ENCODE measurements at regions not wholly inside any gene's neighbourhood (a gene's known extent, or its start where the extent isn't known, plus 50 kb on each side); places are given as distances from the start of the nearest gene placed in this dataset.

- no peak overlapping the region for H3K27ac ChIP-seq (ENCODE audit: low read depth, low read length, poor library complexity, severe bottlenecking)
- no peaks in the 10 kb centered on the region for H3K27me3 ChIP-seq (replicated peaks; ENCODE audit: insufficient read depth, low read depth, low read length, poor library complexity)
- BruUV-seq (replicated peaks) = no TSS peak
- no peaks in the 10 kb centered on the region for H3K4me1 ChIP-seq (ENCODE audit: insufficient read depth, low read length, poor library complexity, severe bottlenecking)
- no peaks in the 10 kb centered on the region for H3K36me3 ChIP-seq (ENCODE audit: insufficient read depth, low read length, poor library complexity, severe bottlenecking)
- no peaks in the 10 kb centered on the region for H3K9me3 ChIP-seq (ENCODE audit: low read depth, low read length, poor library complexity, severe bottlenecking)
- DNase-seq (ENCODE audit: low spot score) = no peak
- CTCF ChIA-PET = interaction anchor here (0.5 kb wide), 1 partner anchor 69 kb away, joined by 6 read pairs; no protein-coding TSS in a partner anchor
- POLR2A ChIA-PET (ENCODE audit: low non-redundant PET) = no interaction called here
- intact Hi-C loops (cut with micrococcal nuclease; ENCODE audit: unreplicated experiment) = no loop called here
- H3K4me3 ChIP-seq (ENCODE audit: low read depth, low read length, poor library complexity, severe bottlenecking) = no peak overlapping the region
- no peak for TF ChIP-seq CTCF (conservative IDR thresholded peaks at IDR 0.05; ENCODE audit: low read depth, low read length)
- no peak for TF ChIP-seq EZH2 (IDR thresholded peaks at IDR 0.05; ENCODE audit: borderline replicate concordance, low read depth, low read length, poor library complexity, severe bottlenecking)
Observed at GRCh38 chr5:74393943-74394342, 246.6 kb downstream of the ENC1 start.

- Histone ChIP-seq H3K36me3 (ENCODE audit: insufficient read depth, low read length, poor library complexity, severe bottlenecking) (no peaks in the 10 kb centered on the region), H3K4me3 (ENCODE audit: low read depth, low read length, poor library complexity, severe bottlenecking) (no peak overlapping the region), H3K4me1 (ENCODE audit: insufficient read depth, low read length, poor library complexity, severe bottlenecking) (no peaks in the 10 kb centered on the region), H3K27ac (ENCODE audit: low read depth, low read length, poor library complexity, severe bottlenecking) (no peak overlapping the region), H3K9me3 (ENCODE audit: low read depth, low read length, poor library complexity, severe bottlenecking) (no peaks in the 10 kb centered on the region), H3K27me3 (replicated peaks; ENCODE audit: insufficient read depth, low read depth, low read length, poor library complexity) (no peaks in the 10 kb centered on the region)
- POLR2A ChIA-PET (ENCODE audit: low non-redundant PET) = no interaction called here
- TF ChIP-seq CTCF (conservative IDR thresholded peaks at IDR 0.05; ENCODE audit: low read depth, low read length) (no peak), EZH2 (IDR thresholded peaks at IDR 0.05; ENCODE audit: borderline replicate concordance, low read depth, low read length, poor library complexity, severe bottlenecking) (no peak)
- no peak for DNase-seq (ENCODE audit: low spot score)
- intact Hi-C loops (cut with micrococcal nuclease; ENCODE audit: unreplicated experiment) = no loop called here
- no TSS peak for BruUV-seq (replicated peaks)
- CTCF ChIA-PET = no interaction called here
Observed at GRCh38 chr5:74392711-74393351, 247.7 kb downstream of the ENC1 start.

- no peak for TF ChIP-seq EZH2 (IDR thresholded peaks at IDR 0.05; ENCODE audit: borderline replicate concordance, low read depth, low read length, poor library complexity, severe bottlenecking)
- no peak for TF ChIP-seq CTCF (conservative IDR thresholded peaks at IDR 0.05; ENCODE audit: low read depth, low read length)
- Histone ChIP-seq H3K4me1 (ENCODE audit: insufficient read depth, low read length, poor library complexity, severe bottlenecking) (peaks cover 3% of the 10 kb centered on the region), H3K9me3 (ENCODE audit: low read depth, low read length, poor library complexity, severe bottlenecking) (no peaks in the 10 kb centered on the region), H3K27ac (ENCODE audit: low read depth, low read length, poor library complexity, severe bottlenecking) (no peak overlapping the region), H3K27me3 (replicated peaks; ENCODE audit: insufficient read depth, low read depth, low read length, poor library complexity) (no peaks in the 10 kb centered on the region), H3K4me3 (ENCODE audit: low read depth, low read length, poor library complexity, severe bottlenecking) (no peak overlapping the region), H3K36me3 (ENCODE audit: insufficient read depth, low read length, poor library complexity, severe bottlenecking) (no peaks in the 10 kb centered on the region)
- CTCF ChIA-PET = interaction anchor here (0.6 to 0.7 kb wide), 2 partner anchors 448 to 895 kb away, joined by 5 to 8 read pairs; no protein-coding TSS in a partner anchor
- intact Hi-C loops (cut with micrococcal nuclease; ENCODE audit: unreplicated experiment) = no loop called here
- no TSS peak for BruUV-seq (replicated peaks)
- DNase-seq (ENCODE audit: low spot score) = no peak
- POLR2A ChIA-PET (ENCODE audit: low non-redundant PET) = no interaction called here
Observed at GRCh38 chr5:74391410-74391809, 249.1 kb downstream of the ENC1 start.
